ENCODE measurements at regions not wholly inside any gene's neighbourhood (a gene's known extent, or its start where the extent isn't known, plus 50 kb on each side); places are given as distances from the start of the nearest gene placed in this dataset.

DNA sequence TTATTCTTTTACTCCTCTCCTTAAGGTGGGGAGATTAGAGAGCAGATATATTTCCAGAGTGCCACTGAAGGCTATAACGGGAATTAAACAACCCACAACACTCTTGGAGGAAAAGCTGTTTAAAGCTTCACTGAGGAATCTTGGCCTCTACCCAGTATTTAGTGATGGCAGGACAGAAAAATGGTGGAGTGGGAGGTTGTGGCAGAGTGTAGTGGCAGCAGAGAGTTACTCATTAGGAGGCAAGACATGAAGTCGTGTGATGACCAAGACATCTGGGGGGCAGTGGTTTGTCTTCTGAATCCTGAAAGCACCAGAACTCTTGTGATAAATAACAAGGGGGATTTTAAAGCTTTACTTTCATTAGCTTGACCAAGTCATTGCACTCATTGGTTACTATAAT, 563.5 kb upstream of the SLITRK5 start:
- ATAC-seq (no peak), DNase-seq (ENCODE audit: low spot score) (no peak)
- ChIA-PET POLR2A (no interaction called here), CTCF (no interaction called here)
- H3K4me3 Mint-ChIP-seq: no peak overlapping the region
- no peaks in the 10 kb centered on the region for H3K9me3 Mint-ChIP-seq
- peaks cover 9% of the 10 kb centered on the region for H3K4me1 Mint-ChIP-seq
- no peak for TF ChIP-seq NR1H2 (CRISPR knock-in tag; IDR thresholded peaks at IDR 0.05)
- no peak for TF ChIP-seq RORB (CRISPR knock-in tag; IDR thresholded peaks at IDR 0.05)
- TF ChIP-seq, protein P1, sequence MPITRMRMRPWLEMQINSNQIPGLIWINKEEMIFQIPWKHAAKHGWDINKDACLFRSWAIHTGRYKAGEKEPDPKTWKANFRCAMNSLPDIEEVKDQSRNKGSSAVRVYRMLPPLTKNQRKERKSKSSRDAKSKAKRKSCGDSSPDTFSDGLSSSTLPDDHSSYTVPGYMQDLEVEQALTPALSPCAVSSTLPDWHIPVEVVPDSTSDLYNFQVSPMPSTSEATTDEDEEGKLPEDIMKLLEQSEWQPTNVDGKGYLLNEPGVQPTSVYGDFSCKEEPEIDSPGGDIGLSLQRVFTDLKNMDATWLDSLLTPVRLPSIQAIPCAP (CRISPR knock-in tag; IDR thresholded peaks at IDR 0.05): no peak
- no peak for TF ChIP-seq ELF4 (CRISPR knock-in tag; IDR thresholded peaks at IDR 0.05; ENCODE audit: low read depth)
- no peak for TF ChIP-seq OVOL2 (CRISPR knock-in tag; IDR thresholded peaks at IDR 0.05; ENCODE audit: borderline replicate concordance)
- TF ChIP-seq JAZF1 (CRISPR knock-in tag; IDR thresholded peaks at IDR 0.05): no peak
- TF ChIP-seq, protein P2, sequence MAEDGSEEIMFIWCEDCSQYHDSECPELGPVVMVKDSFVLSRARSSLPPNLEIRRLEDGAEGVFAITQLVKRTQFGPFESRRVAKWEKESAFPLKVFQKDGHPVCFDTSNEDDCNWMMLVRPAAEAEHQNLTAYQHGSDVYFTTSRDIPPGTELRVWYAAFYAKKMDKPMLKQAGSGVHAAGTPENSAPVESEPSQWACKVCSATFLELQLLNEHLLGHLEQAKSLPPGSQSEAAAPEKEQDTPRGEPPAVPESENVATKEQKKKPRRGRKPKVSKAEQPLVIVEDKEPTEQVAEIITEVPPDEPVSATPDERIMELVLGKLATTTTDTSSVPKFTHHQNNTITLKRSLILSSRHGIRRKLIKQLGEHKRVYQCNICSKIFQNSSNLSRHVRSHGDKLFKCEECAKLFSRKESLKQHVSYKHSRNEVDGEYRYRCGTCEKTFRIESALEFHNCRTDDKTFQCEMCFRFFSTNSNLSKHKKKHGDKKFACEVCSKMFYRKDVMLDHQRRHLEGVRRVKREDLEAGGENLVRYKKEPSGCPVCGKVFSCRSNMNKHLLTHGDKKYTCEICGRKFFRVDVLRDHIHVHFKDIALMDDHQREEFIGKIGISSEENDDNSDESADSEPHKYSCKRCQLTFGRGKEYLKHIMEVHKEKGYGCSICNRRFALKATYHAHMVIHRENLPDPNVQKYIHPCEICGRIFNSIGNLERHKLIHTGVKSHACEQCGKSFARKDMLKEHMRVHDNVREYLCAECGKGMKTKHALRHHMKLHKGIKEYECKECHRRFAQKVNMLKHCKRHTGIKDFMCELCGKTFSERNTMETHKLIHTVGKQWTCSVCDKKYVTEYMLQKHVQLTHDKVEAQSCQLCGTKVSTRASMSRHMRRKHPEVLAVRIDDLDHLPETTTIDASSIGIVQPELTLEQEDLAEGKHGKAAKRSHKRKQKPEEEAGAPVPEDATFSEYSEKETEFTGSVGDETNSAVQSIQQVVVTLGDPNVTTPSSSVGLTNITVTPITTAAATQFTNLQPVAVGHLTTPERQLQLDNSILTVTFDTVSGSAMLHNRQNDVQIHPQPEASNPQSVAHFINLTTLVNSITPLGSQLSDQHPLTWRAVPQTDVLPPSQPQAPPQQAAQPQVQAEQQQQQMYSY (CRISPR knock-in tag; IDR thresholded peaks at IDR 0.05): no peak
- TF ChIP-seq, protein P3, sequence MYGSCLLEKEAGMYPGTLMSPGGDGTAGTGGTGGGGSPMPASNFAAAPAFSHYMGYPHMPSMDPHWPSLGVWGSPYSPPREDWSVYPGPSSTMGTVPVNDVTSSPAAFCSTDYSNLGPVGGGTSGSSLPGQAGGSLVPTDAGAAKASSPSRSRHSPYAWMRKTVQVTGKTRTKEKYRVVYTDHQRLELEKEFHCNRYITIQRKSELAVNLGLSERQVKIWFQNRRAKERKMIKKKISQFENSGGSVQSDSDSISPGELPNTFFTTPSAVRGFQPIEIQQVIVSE (CRISPR knock-in tag; IDR thresholded peaks at IDR 0.05; ENCODE audit: borderline replicate concordance): no peak
- TF ChIP-seq NFE2L1 (CRISPR knock-in tag; IDR thresholded peaks at IDR 0.05): no peak
- TF ChIP-seq, protein P4, sequence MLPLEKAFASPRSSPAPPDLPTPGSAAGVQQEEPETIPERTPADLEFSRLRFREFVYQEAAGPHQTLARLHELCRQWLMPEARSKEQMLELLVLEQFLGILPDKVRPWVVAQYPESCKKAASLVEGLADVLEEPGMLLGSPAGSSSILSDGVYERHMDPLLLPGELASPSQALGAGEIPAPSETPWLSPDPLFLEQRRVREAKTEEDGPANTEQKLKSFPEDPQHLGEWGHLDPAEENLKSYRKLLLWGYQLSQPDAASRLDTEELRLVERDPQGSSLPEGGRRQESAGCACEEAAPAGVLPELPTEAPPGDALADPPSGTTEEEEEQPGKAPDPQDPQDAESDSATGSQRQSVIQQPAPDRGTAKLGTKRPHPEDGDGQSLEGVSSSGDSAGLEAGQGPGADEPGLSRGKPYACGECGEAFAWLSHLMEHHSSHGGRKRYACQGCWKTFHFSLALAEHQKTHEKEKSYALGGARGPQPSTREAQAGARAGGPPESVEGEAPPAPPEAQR (CRISPR knock-in tag; IDR thresholded peaks at IDR 0.05): no peak
- no peak for TF ChIP-seq NR3C1 (CRISPR knock-in tag; conservative IDR thresholded peaks at IDR 0.05; ENCODE audit: low read depth)
- H3K27me3 Mint-ChIP-seq (ENCODE audit: low read depth): no peaks in the 10 kb centered on the region
- no peaks in the 10 kb centered on the region for H3K36me3 Mint-ChIP-seq
- H3K27ac Mint-ChIP-seq: no peak overlapping the region

DNA sequence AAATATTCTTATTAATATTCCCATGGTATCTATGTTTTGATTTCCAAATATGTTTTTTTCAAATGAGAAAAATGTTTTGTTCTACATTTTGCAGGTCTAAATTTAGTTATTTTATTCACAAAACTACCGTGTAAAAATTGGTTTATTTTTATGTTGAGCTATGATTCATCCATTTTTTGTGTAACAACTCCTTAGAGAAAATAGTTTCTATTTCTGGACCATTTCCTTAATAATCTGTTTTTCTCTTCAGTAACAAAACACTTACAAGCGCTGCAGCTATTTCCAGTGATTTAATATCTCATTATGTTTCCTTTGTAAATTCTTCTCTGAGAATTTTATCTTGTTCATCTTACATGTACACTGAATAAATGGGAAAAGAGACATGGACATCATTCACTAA, 550.7 kb upstream of the SLITRK5 start:
- ATAC-seq: no peak
- POLR2A ChIA-PET: no interaction called here
- TF ChIP-seq NR2C2 (CRISPR knock-in tag; IDR thresholded peaks at IDR 0.05) (no peak), ZNF396 (CRISPR knock-in tag; IDR thresholded peaks at IDR 0.05; ENCODE audit: borderline replicate concordance) (no peak), TP53 (CRISPR knock-in tag; IDR thresholded peaks at IDR 0.05) (no peak), SMAD3 (CRISPR knock-in tag; IDR thresholded peaks at IDR 0.05; ENCODE audit: borderline replicate concordance) (no peak), ZBTB21 (CRISPR knock-in tag; IDR thresholded peaks at IDR 0.05; ENCODE audit: borderline replicate concordance) (no peak), ATF1 (CRISPR knock-in tag; IDR thresholded peaks at IDR 0.05) (no peak), ETV6 (CRISPR knock-in tag; IDR thresholded peaks at IDR 0.05) (no peak), KAT7 (CRISPR knock-in tag; IDR thresholded peaks at IDR 0.05; ENCODE audit: borderline replicate concordance) (no peak)
- TF ChIP-seq, protein P5, sequence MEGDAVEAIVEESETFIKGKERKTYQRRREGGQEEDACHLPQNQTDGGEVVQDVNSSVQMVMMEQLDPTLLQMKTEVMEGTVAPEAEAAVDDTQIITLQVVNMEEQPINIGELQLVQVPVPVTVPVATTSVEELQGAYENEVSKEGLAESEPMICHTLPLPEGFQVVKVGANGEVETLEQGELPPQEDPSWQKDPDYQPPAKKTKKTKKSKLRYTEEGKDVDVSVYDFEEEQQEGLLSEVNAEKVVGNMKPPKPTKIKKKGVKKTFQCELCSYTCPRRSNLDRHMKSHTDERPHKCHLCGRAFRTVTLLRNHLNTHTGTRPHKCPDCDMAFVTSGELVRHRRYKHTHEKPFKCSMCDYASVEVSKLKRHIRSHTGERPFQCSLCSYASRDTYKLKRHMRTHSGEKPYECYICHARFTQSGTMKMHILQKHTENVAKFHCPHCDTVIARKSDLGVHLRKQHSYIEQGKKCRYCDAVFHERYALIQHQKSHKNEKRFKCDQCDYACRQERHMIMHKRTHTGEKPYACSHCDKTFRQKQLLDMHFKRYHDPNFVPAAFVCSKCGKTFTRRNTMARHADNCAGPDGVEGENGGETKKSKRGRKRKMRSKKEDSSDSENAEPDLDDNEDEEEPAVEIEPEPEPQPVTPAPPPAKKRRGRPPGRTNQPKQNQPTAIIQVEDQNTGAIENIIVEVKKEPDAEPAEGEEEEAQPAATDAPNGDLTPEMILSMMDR (IDR thresholded peaks at IDR 0.05): no peak
- TF ChIP-seq, protein P6, sequence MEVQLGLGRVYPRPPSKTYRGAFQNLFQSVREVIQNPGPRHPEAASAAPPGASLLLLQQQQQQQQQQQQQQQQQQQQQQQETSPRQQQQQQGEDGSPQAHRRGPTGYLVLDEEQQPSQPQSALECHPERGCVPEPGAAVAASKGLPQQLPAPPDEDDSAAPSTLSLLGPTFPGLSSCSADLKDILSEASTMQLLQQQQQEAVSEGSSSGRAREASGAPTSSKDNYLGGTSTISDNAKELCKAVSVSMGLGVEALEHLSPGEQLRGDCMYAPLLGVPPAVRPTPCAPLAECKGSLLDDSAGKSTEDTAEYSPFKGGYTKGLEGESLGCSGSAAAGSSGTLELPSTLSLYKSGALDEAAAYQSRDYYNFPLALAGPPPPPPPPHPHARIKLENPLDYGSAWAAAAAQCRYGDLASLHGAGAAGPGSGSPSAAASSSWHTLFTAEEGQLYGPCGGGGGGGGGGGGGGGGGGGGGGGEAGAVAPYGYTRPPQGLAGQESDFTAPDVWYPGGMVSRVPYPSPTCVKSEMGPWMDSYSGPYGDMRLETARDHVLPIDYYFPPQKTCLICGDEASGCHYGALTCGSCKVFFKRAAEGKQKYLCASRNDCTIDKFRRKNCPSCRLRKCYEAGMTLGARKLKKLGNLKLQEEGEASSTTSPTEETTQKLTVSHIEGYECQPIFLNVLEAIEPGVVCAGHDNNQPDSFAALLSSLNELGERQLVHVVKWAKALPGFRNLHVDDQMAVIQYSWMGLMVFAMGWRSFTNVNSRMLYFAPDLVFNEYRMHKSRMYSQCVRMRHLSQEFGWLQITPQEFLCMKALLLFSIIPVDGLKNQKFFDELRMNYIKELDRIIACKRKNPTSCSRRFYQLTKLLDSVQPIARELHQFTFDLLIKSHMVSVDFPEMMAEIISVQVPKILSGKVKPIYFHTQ (CRISPR knock-in tag; IDR thresholded peaks at IDR 0.05): no peak
- DNase-seq (ENCODE audit: low spot score): no peak
- Mint-ChIP-seq H3K4me1 (peaks cover 8% of the 10 kb centered on the region), H3K9me3 (no peaks in the 10 kb centered on the region), H3K27ac (no peak overlapping the region), H3K36me3 (no peaks in the 10 kb centered on the region), H3K4me3 (no peak overlapping the region), H3K27me3 (ENCODE audit: low read depth) (no peaks in the 10 kb centered on the region; the same call in 1 of the 2 replicates)
- CTCF ChIA-PET: no interaction called here

Data from WTC11 (cell line).